Dendritic cell treated with granulocyte-macrophage colony-stimulating factor and Interleukin-4, amounts not matched to agents 40 ng/mL and 50 ng/mL, for 4 days (primary cell): ENCODE measurements at regions not wholly inside any gene's neighbourhood (a gene's known extent, or its start where the extent isn't known, plus 50 kb on each side); places are given as distances from the start of the nearest gene placed in this dataset.
"Not testable (repeated sequence)": the region's sequence is repeated elsewhere in the genome, so short reads cannot be mapped to it uniquely, and the experiment has no call there.

ENCODE experiments used
- H3K27ac Mint-ChIP-seq: one replicate; pipeline ENCODE4 v1.8.0; 2022; ENCODE audit warnings: mild to moderate bottlenecking, mixed read lengths
- H3K27me3 Mint-ChIP-seq: one replicate; pipeline ENCODE4 v1.8.0; 2022; ENCODE audit warnings: mild to moderate bottlenecking, mixed read lengths
- H3K36me3 Mint-ChIP-seq: one replicate; pipeline ENCODE4 v1.8.0; 2022; ENCODE audit warnings: low read depth, mixed read lengths
- H3K4me1 Mint-ChIP-seq: one replicate; pipeline ENCODE4 v1.8.0; 2022; ENCODE audit warnings: low read depth, mixed read lengths
- H3K4me3 Mint-ChIP-seq: one replicate; pipeline ENCODE4 v1.8.0; 2022; ENCODE audit warnings: mild to moderate bottlenecking, moderate library complexity, mixed read lengths
- H3K9me3 Mint-ChIP-seq: one replicate; pipeline ENCODE4 v1.8.0; 2022; ENCODE audit warnings: mixed read lengths
- intact Hi-C: fragments of 100-400 bp; cut with micrococcal nuclease; formaldehyde crosslinking; loops from one replicate; pipeline ENCODE4 v1.15.0; 2022

DNA sequence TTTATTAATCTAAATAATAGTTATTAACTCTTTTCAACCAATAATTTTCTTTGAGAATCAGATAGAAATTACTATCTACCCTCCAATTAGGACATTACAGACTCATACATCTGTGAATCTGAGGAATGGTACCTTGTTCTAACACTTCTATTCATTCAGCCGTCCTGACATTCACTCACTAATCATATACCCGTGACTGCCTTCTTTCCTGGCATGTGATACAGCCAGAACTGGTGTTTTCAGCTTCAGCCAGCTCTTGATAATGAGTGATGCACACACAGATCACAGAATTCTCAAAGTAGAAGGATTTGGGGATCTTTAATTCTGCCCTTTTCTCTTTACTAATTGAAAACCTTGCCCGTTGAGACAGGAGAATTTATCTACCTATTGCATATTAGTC lies 499.9 kb downstream of the UTRN start:
- H3K9me3 Mint-ChIP-seq: no peaks in the 10 kb centered on the region
- no peaks in the 10 kb centered on the region for H3K4me1 Mint-ChIP-seq
- intact Hi-C loops: no loop called here
- no peaks in the 10 kb centered on the region for H3K27me3 Mint-ChIP-seq
- no peak overlapping the region for H3K4me3 Mint-ChIP-seq
- H3K36me3 Mint-ChIP-seq: peaks cover 41% of the 10 kb centered on the region
- H3K27ac Mint-ChIP-seq: no peak overlapping the region

DNA sequence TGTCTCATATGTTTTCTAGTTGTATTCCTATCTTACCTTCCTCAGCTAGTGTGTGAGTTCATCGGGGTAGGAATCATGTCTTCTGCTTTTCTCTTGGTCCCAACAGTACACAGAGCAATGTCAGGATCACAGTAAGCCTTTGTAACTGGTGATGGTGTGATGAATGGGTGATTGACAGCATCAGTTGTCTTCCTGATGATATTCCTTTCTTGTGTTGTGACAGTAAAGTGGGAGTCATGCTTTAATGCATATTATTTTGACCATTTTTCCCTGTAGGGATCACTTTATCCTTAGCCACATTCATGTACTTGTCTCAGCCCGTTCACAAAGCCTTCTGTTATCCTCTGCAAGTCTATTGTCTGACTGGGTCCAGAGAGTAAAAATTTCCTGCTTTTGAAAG lies 501.7 kb downstream of the UTRN start:
- Mint-ChIP-seq H3K27ac (no peak overlapping the region), H3K27me3 (no peaks in the 10 kb centered on the region), H3K36me3 (peaks cover 41% of the 10 kb centered on the region), H3K9me3 (no peaks in the 10 kb centered on the region), H3K4me1 (no peaks in the 10 kb centered on the region), H3K4me3 (no peak overlapping the region)
- intact Hi-C loops: no loop called here

DNA sequence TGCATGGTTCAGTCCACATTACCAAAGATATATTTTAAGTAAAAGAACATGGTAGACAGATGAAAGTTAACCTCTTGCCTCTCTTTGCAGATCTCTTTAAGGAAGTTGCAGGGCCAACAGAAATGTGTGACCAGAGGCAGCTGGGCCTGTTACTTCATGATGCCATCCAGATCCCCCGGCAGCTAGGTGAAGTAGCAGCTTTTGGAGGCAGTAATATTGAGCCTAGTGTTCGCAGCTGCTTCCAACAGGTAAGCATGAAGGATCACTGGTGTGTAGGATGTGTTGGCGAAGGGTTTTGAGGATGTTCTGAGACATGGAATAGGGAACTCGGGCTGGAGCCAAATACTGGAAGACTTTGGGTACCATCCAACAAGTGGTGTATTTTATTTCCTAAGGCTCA lies 508.6 kb downstream of the UTRN start:
- intact Hi-C loops: no loop called here
- Mint-ChIP-seq H3K4me1 (no peaks in the 10 kb centered on the region), H3K9me3 (peaks cover 10% of the 10 kb centered on the region), H3K27me3 (no peaks in the 10 kb centered on the region), H3K4me3 (no peak overlapping the region), H3K27ac (no peak overlapping the region), H3K36me3 (peaks cover 79% of the 10 kb centered on the region)

DNA sequence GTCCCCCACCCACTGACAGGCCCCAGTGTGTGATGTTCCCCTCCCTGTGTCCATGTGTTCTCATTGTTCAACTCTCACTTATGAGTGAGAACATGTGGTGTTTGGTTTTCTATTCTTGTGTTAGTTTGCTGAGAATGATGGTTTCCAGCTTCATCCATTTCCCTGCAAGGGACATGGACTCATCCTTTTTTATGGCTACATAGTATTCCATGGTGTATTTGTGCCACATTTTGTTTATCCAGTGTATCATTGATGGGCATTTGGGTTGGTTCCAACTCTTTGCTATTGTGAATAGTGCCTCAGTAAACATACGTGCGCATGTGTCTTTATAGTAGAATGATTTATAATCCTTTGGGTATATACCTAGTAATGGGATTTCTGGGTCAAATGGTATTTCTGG lies 509.9 kb downstream of the UTRN start:
- H3K9me3 Mint-ChIP-seq, H3K4me1 Mint-ChIP-seq, H3K27ac Mint-ChIP-seq, H3K4me3 Mint-ChIP-seq, intact Hi-C loops, H3K27me3 Mint-ChIP-seq: not testable (repeated sequence)
- peaks cover 88% of the 10 kb centered on the region for H3K36me3 Mint-ChIP-seq

DNA sequence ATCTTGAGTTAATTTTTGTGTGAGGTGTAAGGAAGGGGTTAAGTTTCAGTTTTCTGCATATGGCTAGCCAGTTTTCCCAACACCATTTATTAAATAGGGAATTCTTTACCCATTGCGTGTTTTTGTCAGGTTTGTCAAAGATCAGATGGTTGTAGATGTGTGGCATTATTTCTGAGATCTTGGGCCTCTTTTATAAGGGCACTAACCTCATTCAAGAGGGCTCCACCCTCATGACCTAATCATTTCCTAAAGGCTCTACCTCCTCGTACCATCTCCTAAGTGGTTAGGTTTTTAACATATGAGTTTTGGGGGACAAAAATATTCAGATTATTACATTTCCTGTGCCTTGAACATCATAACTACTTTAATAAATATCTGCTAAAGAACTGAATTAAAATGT lies 510.9 kb downstream of the UTRN start:
- H3K27me3 Mint-ChIP-seq: no peaks in the 10 kb centered on the region
- no peak overlapping the region for H3K4me3 Mint-ChIP-seq
- H3K27ac Mint-ChIP-seq: no peak overlapping the region
- H3K4me1 Mint-ChIP-seq: no peaks in the 10 kb centered on the region
- intact Hi-C loops: no loop called here
- H3K36me3 Mint-ChIP-seq: peaks cover 88% of the 10 kb centered on the region
- H3K9me3 Mint-ChIP-seq: peaks cover 10% of the 10 kb centered on the region

DNA sequence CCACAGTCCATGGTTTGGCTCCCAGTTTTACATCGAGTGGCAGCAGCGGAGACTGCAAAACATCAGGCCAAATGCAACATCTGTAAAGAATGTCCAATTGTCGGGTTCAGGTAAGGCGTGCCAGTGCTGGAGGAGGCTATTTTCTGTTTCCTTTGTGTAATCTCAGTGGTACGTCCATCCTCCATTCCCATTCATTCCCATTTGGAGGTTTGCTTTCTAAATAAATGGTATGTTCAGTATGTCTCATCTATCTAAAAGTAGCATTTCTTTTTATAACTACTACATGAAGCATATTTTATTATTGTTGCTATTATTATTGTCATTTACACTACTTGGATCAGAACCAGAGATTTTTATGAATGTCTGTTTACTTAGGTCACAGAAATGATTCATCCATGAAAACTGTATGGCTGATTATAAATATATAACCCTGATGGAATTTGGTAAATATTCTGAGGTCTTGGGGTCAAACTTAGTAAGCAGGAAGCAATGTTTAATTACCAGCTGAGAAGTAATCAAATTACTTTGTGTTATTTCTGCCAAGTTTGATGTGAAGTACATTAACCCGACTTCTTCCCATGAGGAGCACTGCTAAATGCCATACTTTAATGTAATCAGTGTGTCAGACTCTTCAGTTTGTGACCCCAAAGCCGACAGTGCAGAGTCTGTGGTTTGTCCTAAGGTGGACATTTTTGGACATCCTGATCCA lies 512.9 kb downstream of the UTRN start:
- Mint-ChIP-seq H3K27ac (no peak overlapping the region), H3K4me3 (no peak overlapping the region), H3K27me3 (no peaks in the 10 kb centered on the region), H3K9me3 (peaks cover 10% of the 10 kb centered on the region), H3K4me1 (no peaks in the 10 kb centered on the region), H3K36me3 (peaks cover 74% of the 10 kb centered on the region)
- intact Hi-C loops: no loop called here

DNA sequence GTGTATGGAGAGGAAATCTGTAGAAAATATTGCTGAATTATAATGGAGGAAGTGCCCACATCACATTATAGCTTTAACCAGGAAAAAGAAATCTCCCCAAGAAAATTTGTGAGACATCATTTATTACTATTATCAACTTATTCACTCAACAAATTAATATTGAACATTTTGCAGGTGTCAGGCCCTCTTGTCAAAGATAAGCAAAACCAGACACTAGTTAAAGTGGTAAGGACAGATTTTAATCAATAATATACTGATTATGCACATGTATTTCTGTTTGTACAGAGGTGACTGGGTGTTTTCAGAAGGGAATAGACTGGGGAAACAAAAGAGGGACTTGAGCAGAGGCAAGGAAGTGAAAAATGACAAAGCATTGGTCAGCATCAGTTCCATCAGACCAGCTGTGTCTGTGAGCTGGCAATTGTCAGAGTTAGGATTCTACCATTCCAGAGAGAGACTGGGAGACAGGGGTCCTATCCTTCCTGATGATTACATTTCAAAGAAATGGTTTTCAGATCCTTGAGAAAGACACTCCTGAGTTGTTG lies 519.2 kb downstream of the UTRN start:
- Mint-ChIP-seq H3K27ac (no peak overlapping the region), H3K4me1 (no peaks in the 10 kb centered on the region), H3K9me3 (no peaks in the 10 kb centered on the region), H3K4me3 (no peak overlapping the region), H3K27me3 (no peaks in the 10 kb centered on the region), H3K36me3 (peaks cover 57% of the 10 kb centered on the region)
- intact Hi-C loops: no loop called here

DNA sequence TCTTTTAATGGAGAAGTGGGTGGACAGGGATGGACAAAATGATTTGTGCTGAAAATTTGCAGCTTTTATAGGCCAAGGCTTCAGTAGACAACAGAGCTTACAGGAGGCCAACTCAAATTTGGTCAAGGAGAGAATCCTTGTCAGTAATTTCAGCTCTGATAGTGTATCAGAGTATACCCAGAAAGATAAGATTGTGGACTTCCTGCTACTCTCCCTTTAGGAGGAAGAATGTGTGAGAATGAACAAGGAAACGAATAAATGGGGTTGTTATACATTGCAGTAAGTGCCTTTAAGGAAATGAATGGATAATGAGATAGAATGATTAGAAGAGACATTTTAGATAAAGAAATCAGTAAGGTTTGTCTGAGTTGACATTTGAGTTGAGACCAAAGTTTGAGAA lies 519.9 kb downstream of the UTRN start:
- peaks cover 61% of the 10 kb centered on the region for H3K36me3 Mint-ChIP-seq

DNA sequence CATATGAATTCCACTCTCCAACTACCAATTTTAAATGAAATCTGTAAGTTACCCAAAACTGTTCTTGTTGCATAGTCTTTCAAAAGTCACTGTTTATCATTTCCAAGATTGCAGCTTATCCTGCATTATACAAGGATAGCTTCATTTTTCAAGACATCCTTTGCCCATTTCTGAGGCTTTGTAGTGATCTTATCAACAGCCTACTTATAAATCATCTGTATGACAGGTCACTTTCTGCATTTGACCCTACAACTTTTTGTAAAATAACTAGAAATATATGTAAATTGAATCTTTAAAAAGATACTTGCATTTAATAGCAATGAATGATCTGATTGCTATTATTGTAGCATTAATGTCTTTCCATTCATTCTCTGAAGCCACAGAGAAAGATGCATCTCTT lies 521.1 kb downstream of the UTRN start:
- H3K4me3 Mint-ChIP-seq: no peak overlapping the region
- H3K9me3 Mint-ChIP-seq: no peaks in the 10 kb centered on the region
- no peaks in the 10 kb centered on the region for H3K27me3 Mint-ChIP-seq
- H3K27ac Mint-ChIP-seq: no peak overlapping the region
- intact Hi-C loops: no loop called here
- H3K4me1 Mint-ChIP-seq: no peaks in the 10 kb centered on the region
- peaks cover 59% of the 10 kb centered on the region for H3K36me3 Mint-ChIP-seq

More for the DNA sequence above, 519.9 kb downstream of the UTRN start:
- no peaks in the 10 kb centered on the region for H3K27me3 Mint-ChIP-seq
- H3K27ac Mint-ChIP-seq: no peak overlapping the region
- intact Hi-C loops: no loop called here
- H3K9me3 Mint-ChIP-seq: no peaks in the 10 kb centered on the region
- no peak overlapping the region for H3K4me3 Mint-ChIP-seq
- H3K4me1 Mint-ChIP-seq: no peaks in the 10 kb centered on the region

DNA sequence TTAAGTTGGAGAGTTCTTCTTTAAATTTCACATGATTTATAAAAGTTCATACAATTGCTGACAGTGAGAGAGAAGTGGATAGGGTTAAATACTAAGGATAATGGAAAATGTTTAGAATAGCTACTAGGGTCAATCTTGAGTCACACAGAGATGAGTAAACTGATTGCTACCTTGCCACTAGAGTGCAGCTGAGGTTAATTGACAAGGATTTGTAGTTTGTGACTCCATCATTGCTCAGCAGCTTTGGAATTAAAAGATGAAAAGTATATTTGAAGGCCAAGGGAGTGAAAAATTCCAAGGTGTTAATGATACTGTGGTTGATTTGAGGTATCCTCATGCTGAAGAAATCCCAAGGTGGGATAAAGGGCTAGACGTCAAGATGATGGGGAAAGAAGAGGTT lies 524.0 kb downstream of the UTRN start:
- H3K36me3 Mint-ChIP-seq: peaks cover 75% of the 10 kb centered on the region

DNA sequence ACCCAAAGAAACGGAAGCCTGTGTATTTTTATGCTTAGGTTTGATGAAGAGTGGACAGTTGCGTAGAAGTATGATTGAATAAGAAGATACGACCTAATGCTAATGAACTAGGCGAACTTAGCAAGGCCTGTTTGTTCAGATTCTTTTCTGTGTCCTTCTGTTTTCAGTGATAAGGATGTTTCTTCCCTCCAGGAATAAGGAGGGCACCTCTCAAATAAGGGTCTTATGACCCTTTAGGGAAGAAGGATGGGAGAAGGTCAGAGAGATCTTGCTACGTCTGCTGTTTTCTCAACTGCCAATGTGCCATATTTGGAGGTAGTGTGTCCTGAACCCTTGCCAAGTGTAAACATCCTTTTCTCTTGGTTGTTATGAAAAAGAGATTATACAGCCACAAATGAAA lies 524.8 kb downstream of the UTRN start:
- Mint-ChIP-seq H3K4me1 (no peaks in the 10 kb centered on the region), H3K36me3 (peaks cover 70% of the 10 kb centered on the region), H3K27me3 (no peaks in the 10 kb centered on the region), H3K9me3 (no peaks in the 10 kb centered on the region), H3K27ac (no peak overlapping the region), H3K4me3 (no peak overlapping the region)
- intact Hi-C loops: no loop called here

More for the DNA sequence above, 524.0 kb downstream of the UTRN start:
- Mint-ChIP-seq H3K4me3 (no peak overlapping the region), H3K27me3 (no peaks in the 10 kb centered on the region), H3K9me3 (no peaks in the 10 kb centered on the region), H3K4me1 (no peaks in the 10 kb centered on the region), H3K27ac (no peak overlapping the region)
- intact Hi-C loops: no loop called here

DNA sequence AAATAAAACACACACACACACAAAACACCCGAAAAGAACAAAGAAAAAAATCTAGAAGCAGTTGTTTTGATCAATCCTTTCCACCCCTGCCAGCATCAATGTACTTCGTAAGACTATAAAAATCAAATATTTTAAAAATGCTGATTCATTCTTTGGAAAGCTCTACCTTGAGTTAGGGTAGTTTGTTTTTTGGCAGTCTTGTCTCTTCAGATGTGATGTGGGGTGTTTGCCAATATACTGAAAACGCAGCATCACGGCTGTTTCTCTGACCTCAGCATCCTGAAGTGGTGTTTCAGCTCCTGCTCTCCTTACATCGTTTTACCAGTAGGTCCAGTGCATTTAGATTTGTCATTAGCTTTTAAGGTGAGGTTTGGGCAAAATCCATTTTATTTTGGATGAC lies 526.0 kb downstream of the UTRN start:
- Mint-ChIP-seq H3K4me3 (no peak overlapping the region), H3K4me1 (no peaks in the 10 kb centered on the region), H3K27ac (no peak overlapping the region), H3K36me3 (peaks cover 71% of the 10 kb centered on the region), H3K27me3 (no peaks in the 10 kb centered on the region), H3K9me3 (no peaks in the 10 kb centered on the region)
- intact Hi-C loops: no loop called here

DNA sequence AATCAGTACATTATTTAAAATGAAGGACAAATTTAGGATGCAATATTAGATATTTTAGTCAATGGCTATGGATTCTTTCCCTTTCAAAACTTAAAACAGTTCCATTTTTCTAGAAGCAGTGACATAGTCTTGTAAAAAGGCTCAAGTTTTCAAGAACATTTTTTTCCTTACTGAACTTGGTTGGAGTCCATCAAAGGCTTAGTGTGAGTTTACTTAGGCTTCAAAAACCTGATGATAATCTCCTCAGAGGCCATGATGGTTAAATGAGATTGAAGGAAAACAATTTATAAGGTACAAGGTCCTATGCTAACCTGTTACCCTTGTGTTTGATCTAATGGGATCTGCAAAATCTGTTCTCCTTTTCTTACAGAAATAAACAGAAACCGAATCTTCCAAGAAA lies 531.8 kb downstream of the UTRN start:
- H3K4me1 Mint-ChIP-seq: no peaks in the 10 kb centered on the region
- intact Hi-C loops: no loop called here
- no peaks in the 10 kb centered on the region for H3K9me3 Mint-ChIP-seq
- no peak overlapping the region for H3K4me3 Mint-ChIP-seq
- H3K27ac Mint-ChIP-seq: no peak overlapping the region
- H3K27me3 Mint-ChIP-seq: no peaks in the 10 kb centered on the region
- H3K36me3 Mint-ChIP-seq: peaks cover 52% of the 10 kb centered on the region

DNA sequence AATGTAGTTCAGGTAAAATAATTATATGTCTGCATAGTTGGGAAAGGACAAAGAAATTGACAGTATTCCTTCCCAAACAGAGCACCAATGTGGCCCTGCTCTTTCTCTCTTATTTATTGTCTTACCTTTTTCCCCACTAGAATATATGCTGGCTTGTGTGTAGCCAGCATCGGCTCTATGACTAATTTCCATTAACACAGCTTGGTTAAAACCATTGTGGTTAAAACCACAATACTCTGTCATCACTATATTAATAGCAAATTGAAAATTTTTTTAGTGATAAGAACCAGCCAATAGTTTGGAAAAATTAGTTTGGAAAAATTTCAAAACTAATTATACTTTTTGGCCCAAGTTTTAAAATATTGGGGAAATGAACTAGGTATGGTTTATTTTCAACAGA lies 535.1 kb downstream of the UTRN start:
- no peaks in the 10 kb centered on the region for H3K27me3 Mint-ChIP-seq
- H3K36me3 Mint-ChIP-seq: peaks cover 34% of the 10 kb centered on the region
- H3K4me3 Mint-ChIP-seq: no peak overlapping the region
- no peaks in the 10 kb centered on the region for H3K4me1 Mint-ChIP-seq
- H3K9me3 Mint-ChIP-seq: no peaks in the 10 kb centered on the region
- no peak overlapping the region for H3K27ac Mint-ChIP-seq
- intact Hi-C loops: no loop called here

DNA sequence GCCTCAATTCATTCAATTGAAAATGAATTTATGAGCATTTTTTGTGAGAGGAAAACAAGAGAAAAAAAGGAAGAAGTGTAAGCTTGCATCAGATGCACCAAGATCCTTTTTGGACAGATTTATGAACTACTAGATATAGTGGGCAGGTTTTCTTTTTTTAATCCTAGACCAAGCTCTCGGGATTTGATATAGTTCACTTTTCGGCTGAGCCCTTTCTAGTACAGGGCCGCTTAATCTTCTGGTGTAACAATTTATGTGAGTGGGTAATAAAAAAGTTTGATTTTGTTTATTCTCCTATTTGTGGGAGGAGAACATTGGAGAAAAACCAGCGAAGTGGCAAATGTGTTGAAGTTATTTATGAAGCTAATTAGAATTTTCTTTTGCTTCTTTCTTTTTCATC lies 538.0 kb downstream of the UTRN start:
- peaks cover 45% of the 10 kb centered on the region for H3K36me3 Mint-ChIP-seq
- H3K9me3 Mint-ChIP-seq: no peaks in the 10 kb centered on the region
- no peak overlapping the region for H3K4me3 Mint-ChIP-seq
- no peaks in the 10 kb centered on the region for H3K27me3 Mint-ChIP-seq
- H3K4me1 Mint-ChIP-seq: no peaks in the 10 kb centered on the region
- H3K27ac Mint-ChIP-seq: no peak overlapping the region
- intact Hi-C loops: no loop called here
